HEK293 (cell line): ENCODE measurements at regions not wholly inside any gene's neighbourhood (a gene's known extent, or its start where the extent isn't known, plus 50 kb on each side); places are given as distances from the start of the nearest gene placed in this dataset.

Experiments used
- CTCF ChIA-PET: fragments of 350-600 bp; formaldehyde crosslinking; extraction: SDS; loops from one replicate; lab custom pipeline; 2021; ENCODE audit warnings: antibody characterized with exemption; lab: Yijun Ruan, JAX
- POLR2A ChIA-PET: fragments of 300-600 bp; formaldehyde crosslinking; extraction: SDS; loops from one replicate; lab custom pipeline; 2020; ENCODE audit warnings: antibody characterized with exemption, inconsistent platforms; lab: Yijun Ruan, JAX
- H3K27ac ChIP-seq: fragments of 200-500 bp; sonication (Bioruptor generic); 2 replicates; pipeline ENCODE4 v1.5.1; 2014; ENCODE audit warnings: low read depth, low read length, control low read depth, inconsistent platforms; ENCODE audit errors: extremely low read depth
- H3K36me3 ChIP-seq, 2 experiments: fragments of 200-500 bp in 1 of 2; sonication (Bioruptor generic) in 1 of 2; 1 replicate in 1 of 2; 2 replicates in 1 of 2; pipeline ENCODE4 v1.5.1; 2014 to 2017; ENCODE audit warnings: inconsistent platforms in 2 of 2, low read length in 2 of 2; ENCODE audit not compliant: control insufficient read depth in 2 of 2, insufficient read depth in 1 of 2
- H3K4me1 ChIP-seq: fragments of 200-500 bp; sonication (Bioruptor generic); 2 replicates; pipeline ENCODE4 v1.5.1; 2014; ENCODE audit warnings: mild to moderate bottlenecking, low read length, inconsistent platforms; ENCODE audit not compliant: control insufficient read depth, insufficient read depth
- H3K4me3 ChIP-seq: 2 replicates; pipeline ENCODE4 v1.5.1; 2011; ENCODE audit warnings: low read depth, mild to moderate bottlenecking, control low read depth, low read length, moderate library complexity
- H3K9me3 ChIP-seq: fragments of 200-500 bp; sonication (Bioruptor generic); 2 replicates; pipeline ENCODE4 v1.5.1; 2014; ENCODE audit warnings: low read depth, low read length, inconsistent platforms; ENCODE audit not compliant: control insufficient read depth, insufficient read depth
- GFI1B ChIP-seq: fragments of 450-650 bp; formaldehyde crosslinking; IDR thresholded peaks from 2 replicates; pipeline ENCODE4 v1.5.1; 2016; ENCODE audit warnings: missing biosample characterization, missing genetic modification characterization
- HOXC10 ChIP-seq: sonication (generic); formaldehyde crosslinking; IDR thresholded peaks from 2 replicates; pipeline ENCODE4 v1.8.1; 2023; ENCODE audit warnings: mild to moderate bottlenecking, missing genetic modification reagents
- OVOL3 ChIP-seq: fragments of 450-650 bp; formaldehyde crosslinking; IDR thresholded peaks from 2 replicates; pipeline ENCODE4 v1.5.1; 2016; ENCODE audit warnings: missing biosample characterization, missing genetic modification characterization
- SP2 ChIP-seq: fragments of 450-650 bp; formaldehyde crosslinking; IDR thresholded peaks from 2 replicates; pipeline ENCODE4 v1.5.1; 2016; ENCODE audit warnings: missing biosample characterization, missing genetic modification characterization
- TSHZ1 ChIP-seq: fragments of 450-650 bp; formaldehyde crosslinking; IDR thresholded peaks from 2 replicates; pipeline ENCODE4 v1.5.1; 2016; ENCODE audit warnings: missing biosample characterization, missing genetic modification characterization, borderline replicate concordance
- ZBTB20 ChIP-seq: fragments of 450-650 bp; formaldehyde crosslinking; IDR thresholded peaks from 2 replicates; pipeline ENCODE4 v1.5.1; 2016; ENCODE audit warnings: missing biosample characterization, missing genetic modification characterization
- ZBTB7A ChIP-seq: fragments of 450-650 bp; formaldehyde crosslinking; IDR thresholded peaks from 2 replicates; pipeline ENCODE4 v1.5.1; 2016; ENCODE audit warnings: low read depth, missing biosample characterization, missing genetic modification characterization
- ZNF112 ChIP-seq: fragments of 450-650 bp; formaldehyde crosslinking; IDR thresholded peaks from 2 replicates; pipeline ENCODE4 v1.5.0; 2017; ENCODE audit warnings: missing biosample characterization, missing genetic modification characterization
- ZNF184 ChIP-seq: fragments of 450-650 bp; IDR thresholded peaks from 2 replicates; pipeline ENCODE4 v1.5.1; 2018; ENCODE audit warnings: missing biosample characterization, mild to moderate bottlenecking, missing genetic modification characterization
- ZNF292 ChIP-seq: fragments of 450-650 bp; formaldehyde crosslinking; IDR thresholded peaks from 2 replicates; pipeline ENCODE4 v1.5.1; 2016; ENCODE audit warnings: low read depth, missing biosample characterization, missing genetic modification characterization, borderline replicate concordance
- ZNF362 ChIP-seq: fragments of 450-650 bp; formaldehyde crosslinking; IDR thresholded peaks from 2 replicates; pipeline ENCODE4 v1.5.1; 2016; ENCODE audit warnings: missing biosample characterization, missing genetic modification characterization
- ZNF521 ChIP-seq: fragments of 450-650 bp; formaldehyde crosslinking; IDR thresholded peaks from 2 replicates; pipeline ENCODE4 v1.5.1; 2017; ENCODE audit warnings: missing biosample characterization, mild to moderate bottlenecking, missing genetic modification characterization
- ZNF548 ChIP-seq: fragments of 450-650 bp; formaldehyde crosslinking; IDR thresholded peaks from 2 replicates; pipeline ENCODE4 v1.5.1; 2016; ENCODE audit warnings: missing biosample characterization, missing genetic modification characterization
- ZNF585B ChIP-seq: fragments of 450-650 bp; formaldehyde crosslinking; IDR thresholded peaks from 2 replicates; pipeline ENCODE4 v1.5.1; 2016; ENCODE audit warnings: missing biosample characterization, missing genetic modification characterization
- ZNF596 ChIP-seq: fragments of 450-650 bp; IDR thresholded peaks from 2 replicates; pipeline ENCODE4 v1.5.0; 2018; ENCODE audit warnings: missing biosample characterization, mild to moderate bottlenecking, missing genetic modification characterization, moderate library complexity
- ZNF610 ChIP-seq: fragments of 450-650 bp; formaldehyde crosslinking; IDR thresholded peaks from 2 replicates; pipeline ENCODE4 v1.5.1; 2016; ENCODE audit warnings: missing biosample characterization, missing genetic modification characterization, borderline replicate concordance
- ZNF629 ChIP-seq: fragments of 450-650 bp; formaldehyde crosslinking; IDR thresholded peaks from 2 replicates; pipeline ENCODE4 v1.5.1; 2017; ENCODE audit warnings: missing biosample characterization, missing genetic modification characterization
- TF ChIP-seq, protein P1 (sequence below): fragments of 450-650 bp; formaldehyde crosslinking; IDR thresholded peaks from 2 replicates; pipeline ENCODE4 v1.5.1; 2017; ENCODE audit warnings: missing biosample characterization, missing genetic modification characterization
- TF ChIP-seq, protein P2 (sequence below): fragments of 450-650 bp; formaldehyde crosslinking; IDR thresholded peaks from 2 replicates; pipeline ENCODE4 v1.5.1; 2016; ENCODE audit warnings: missing biosample characterization, missing genetic modification characterization

DNA sequence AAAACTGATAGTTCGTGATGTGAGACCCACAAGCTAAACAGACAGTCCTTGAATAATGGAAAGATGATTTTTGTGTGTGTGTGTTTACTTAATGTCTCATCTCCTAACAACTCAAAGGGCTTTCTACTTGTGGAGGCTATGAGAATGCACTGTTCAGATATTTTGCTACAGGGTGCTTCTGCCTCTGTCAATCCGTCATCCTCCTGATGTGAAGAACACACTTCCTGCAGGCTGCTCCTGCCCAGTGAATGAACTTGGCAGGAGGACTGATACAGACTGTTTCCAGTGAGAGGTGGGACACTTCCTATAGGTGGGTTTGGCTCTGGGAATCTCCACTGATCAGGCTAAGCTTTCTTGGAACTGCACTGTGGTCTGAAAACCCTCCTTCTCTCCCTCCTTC is 168.4 kb upstream of the STARD13 start (continued):
- no peak for TF ChIP-seq ZNF610 (tag by site-specific recombination)
- no peak for TF ChIP-seq ZBTB7A (tag by site-specific recombination)
- TF ChIP-seq, protein P1, sequence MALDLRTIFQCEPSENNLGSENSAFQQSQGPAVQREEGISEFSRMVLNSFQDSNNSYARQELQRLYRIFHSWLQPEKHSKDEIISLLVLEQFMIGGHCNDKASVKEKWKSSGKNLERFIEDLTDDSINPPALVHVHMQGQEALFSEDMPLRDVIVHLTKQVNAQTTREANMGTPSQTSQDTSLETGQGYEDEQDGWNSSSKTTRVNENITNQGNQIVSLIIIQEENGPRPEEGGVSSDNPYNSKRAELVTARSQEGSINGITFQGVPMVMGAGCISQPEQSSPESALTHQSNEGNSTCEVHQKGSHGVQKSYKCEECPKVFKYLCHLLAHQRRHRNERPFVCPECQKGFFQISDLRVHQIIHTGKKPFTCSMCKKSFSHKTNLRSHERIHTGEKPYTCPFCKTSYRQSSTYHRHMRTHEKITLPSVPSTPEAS (tag by site-specific recombination), result no peak
- no peak for TF ChIP-seq ZNF596

GRCh38 chr13:33454844-33455705 is 169.5 kb upstream of the STARD13 start:
- Histone ChIP-seq H3K4me3 (no peak overlapping the region), H3K9me3 (no peaks in the 10 kb centered on the region)
- TF ChIP-seq, protein P2, sequence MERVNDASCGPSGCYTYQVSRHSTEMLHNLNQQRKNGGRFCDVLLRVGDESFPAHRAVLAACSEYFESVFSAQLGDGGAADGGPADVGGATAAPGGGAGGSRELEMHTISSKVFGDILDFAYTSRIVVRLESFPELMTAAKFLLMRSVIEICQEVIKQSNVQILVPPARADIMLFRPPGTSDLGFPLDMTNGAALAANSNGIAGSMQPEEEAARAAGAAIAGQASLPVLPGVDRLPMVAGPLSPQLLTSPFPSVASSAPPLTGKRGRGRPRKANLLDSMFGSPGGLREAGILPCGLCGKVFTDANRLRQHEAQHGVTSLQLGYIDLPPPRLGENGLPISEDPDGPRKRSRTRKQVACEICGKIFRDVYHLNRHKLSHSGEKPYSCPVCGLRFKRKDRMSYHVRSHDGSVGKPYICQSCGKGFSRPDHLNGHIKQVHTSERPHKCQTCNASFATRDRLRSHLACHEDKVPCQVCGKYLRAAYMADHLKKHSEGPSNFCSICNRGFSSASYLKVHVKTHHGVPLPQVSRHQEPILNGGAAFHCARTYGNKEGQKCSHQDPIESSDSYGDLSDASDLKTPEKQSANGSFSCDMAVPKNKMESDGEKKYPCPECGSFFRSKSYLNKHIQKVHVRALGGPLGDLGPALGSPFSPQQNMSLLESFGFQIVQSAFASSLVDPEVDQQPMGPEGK (tag by site-specific recombination), result no peak
- TF ChIP-seq OVOL3 (tag by site-specific recombination) (no peak), ZNF629 (no peak), ZNF184 (no peak), ZNF548 (tag by site-specific recombination) (no peak), ZBTB20 (tag by site-specific recombination) (no peak), SP2 (tag by site-specific recombination) (no peak), ZNF112 (tag by site-specific recombination) (no peak), ZNF362 (tag by site-specific recombination) (no peak), ZNF521 (tag by site-specific recombination) (no peak), ZNF292 (tag by site-specific recombination) (no peak), TSHZ1 (tag by site-specific recombination) (no peak), HOXC10 (CRISPR knock-in tag) (no peak), GFI1B (tag by site-specific recombination) (no peak), ZNF585B (no peak)
- TF ChIP-seq, all 188 proteins: peak for 0
- ChIA-PET POLR2A (no interaction called here), CTCF (no interaction called here)
- Histone ChIP-seq H3K36me3 (no peaks in the 10 kb centered on the region), H3K4me1 (no peaks in the 10 kb centered on the region), H3K27ac (no peak overlapping the region)
